ENCODE measurements at regions not wholly inside any gene's neighbourhood (a gene's known extent, or its start where the extent isn't known, plus 50 kb on each side); places are given as distances from the start of the nearest gene placed in this dataset.

DNA sequence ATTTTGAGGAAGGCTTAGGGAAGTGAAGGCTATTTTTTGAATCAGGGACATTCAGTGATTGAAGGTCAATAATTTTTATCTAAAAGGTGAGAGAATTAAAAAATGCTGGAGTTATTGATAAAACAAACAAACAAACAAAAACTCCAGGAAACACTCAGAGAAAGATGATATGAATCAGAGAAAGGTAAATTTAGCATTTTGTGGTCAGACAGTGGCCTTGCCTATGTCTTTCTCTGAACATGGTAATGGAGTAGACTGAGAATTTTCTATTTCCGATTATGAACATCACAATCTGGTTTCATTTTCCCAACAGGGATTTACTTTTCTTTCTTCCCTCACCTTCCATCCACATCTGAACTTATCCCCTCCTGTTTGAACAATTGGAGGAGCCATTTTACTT is 353.6 kb upstream of the RIOK2 start:
- no peak for TF ChIP-seq CTCF (IDR thresholded peaks at IDR 0.05)

DNA sequence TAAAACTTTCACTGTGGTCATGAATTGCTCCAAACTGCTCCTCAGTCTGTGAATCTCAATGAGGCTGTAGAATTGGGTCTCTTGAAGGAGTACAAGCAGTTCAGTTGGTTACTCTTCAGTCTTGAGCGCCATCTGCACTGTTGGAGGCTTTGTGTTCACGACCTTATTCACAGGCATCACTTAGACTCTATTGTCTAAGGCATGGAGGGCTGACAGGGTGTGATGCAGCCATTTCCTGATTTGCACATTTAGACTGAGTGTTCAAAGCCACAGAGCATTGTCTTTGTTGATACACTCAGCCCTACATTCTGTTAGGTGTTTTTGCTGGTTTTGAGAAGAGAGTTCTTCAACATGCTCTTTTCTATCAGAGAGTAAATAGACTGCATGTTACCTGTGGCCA is 355.9 kb upstream of the RIOK2 start:
- no peak for TF ChIP-seq CTCF (IDR thresholded peaks at IDR 0.05)

DNA sequence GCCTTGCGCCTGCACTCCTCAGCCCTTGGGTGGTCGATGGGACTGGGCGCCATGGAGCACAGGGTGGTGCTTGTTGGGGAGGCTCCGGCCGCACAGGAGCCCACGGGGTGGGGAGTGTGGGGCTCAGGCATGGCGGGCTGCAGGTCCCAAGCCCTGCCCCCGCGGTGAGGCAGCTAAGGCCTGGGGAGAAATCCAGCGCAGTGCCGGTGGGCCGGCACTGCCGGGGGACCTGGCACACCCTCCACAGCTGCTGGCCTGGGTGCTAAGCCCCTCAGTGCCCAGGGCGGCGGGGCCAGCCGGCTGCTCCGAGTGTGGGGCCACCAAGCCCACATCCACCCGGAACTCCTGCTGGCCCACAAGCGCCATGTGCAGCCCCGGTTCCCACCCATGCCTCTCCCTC is 358.8 kb upstream of the RIOK2 start:
- no peak for TF ChIP-seq CTCF (IDR thresholded peaks at IDR 0.05)

- no peak for TF ChIP-seq CTCF (IDR thresholded peaks at IDR 0.05)
Observed at GRCh38 chr5:97542469-97542868, 359.4 kb upstream of the RIOK2 start.

- TF ChIP-seq CTCF (IDR thresholded peaks at IDR 0.05): no peak
Observed at GRCh38 chr5:97543166-97543565, 360.1 kb upstream of the RIOK2 start.

DNA sequence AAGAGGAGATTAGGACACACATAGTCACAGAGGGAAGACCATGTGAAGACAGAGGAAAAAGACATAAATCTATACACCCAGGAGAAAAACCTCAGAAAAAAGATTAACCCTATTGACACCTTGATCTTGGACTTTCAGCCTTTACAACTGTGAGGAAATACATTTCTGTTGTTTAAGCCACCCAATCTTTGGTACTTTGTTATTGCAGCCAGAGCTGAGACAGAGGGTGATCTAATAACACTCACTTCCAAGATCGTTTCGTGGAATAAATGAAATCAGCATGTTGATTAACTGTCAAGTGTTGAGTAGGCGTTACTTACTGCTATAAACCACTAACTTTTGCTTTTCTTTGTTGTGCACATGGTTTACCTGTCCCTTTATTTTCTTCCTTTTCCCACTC is 361.2 kb upstream of the RIOK2 start:
- TF ChIP-seq CTCF (IDR thresholded peaks at IDR 0.05): no peak

DNA sequence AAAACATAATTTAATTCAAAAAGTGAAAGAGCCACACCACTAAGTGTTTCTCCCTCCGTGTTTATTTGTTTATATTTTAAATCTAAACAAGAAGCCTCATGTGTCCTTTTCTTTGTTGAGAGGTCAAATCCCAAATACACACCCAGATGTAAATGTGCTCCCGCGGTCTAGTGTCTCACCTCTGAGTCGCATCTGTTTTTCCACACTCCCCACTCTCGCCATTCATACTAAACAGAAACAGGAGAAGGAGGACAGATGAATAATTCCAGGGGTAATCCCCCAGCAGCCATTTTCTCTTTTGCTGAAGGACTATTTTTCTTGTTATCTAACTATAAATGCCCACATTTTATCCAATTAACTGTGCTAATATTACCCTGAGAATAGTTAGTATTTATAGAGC is 361.6 kb upstream of the RIOK2 start:
- TF ChIP-seq CTCF (IDR thresholded peaks at IDR 0.05): no peak

DNA sequence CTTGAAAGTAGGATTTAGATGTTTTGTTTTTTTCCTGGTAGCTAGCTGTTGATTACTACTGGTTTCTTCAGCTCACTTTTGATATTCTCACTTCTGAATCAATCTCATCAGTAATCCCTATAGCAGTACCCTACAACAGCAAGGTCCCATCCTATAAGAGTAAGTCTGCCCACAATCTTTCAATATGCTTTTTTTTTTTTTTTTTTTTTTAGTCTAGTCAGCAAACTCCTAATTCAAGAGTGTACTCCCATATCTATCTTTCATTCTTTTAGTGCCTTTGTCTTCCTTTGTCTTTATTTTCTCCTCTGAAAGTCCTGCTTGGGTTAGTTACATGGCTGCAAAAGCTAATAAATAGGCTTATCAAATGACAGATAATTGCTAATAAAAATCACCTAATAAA is 362.4 kb upstream of the RIOK2 start:
- no peak for TF ChIP-seq CTCF (IDR thresholded peaks at IDR 0.05)
